ENCODE measurements at regions not wholly inside any gene's neighbourhood (a gene's known extent, or its start where the extent isn't known, plus 50 kb on each side); places are given as distances from the start of the nearest gene placed in this dataset.

DNA sequence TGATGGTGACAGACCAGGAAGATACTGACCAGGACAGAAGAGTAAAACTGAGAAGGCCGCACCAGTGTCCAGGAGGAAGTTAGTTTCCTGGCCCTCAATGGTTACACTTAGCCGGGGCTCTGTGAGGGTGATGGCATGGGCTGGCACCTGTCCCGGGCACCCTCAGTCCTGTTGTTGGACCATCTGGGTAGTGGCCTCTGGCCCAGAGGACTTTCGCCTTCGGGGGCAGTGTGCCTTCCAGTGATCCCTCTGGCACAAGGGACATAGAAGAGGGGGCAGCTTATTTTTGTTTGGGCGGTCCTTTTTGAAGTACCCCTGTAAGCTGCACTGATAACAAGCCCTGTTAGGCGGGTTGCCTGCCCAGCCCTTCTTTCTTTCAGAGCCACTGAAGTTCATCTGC, 1108.6 kb downstream of the TAF11L14 start:
- H3K27me3 ChIP-seq: no peaks in the 10 kb centered on the region
- no peak for TF ChIP-seq POLR2A (IDR thresholded peaks at IDR 0.05)
- TF ChIP-seq, protein P1, sequence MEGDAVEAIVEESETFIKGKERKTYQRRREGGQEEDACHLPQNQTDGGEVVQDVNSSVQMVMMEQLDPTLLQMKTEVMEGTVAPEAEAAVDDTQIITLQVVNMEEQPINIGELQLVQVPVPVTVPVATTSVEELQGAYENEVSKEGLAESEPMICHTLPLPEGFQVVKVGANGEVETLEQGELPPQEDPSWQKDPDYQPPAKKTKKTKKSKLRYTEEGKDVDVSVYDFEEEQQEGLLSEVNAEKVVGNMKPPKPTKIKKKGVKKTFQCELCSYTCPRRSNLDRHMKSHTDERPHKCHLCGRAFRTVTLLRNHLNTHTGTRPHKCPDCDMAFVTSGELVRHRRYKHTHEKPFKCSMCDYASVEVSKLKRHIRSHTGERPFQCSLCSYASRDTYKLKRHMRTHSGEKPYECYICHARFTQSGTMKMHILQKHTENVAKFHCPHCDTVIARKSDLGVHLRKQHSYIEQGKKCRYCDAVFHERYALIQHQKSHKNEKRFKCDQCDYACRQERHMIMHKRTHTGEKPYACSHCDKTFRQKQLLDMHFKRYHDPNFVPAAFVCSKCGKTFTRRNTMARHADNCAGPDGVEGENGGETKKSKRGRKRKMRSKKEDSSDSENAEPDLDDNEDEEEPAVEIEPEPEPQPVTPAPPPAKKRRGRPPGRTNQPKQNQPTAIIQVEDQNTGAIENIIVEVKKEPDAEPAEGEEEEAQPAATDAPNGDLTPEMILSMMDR (IDR thresholded peaks at IDR 0.05): no peak
- TF ChIP-seq POLR2AphosphoS5 (IDR thresholded peaks at IDR 0.05; ENCODE audit: insufficient read depth in 1 of 2, low read depth in 1 of 2): no peak
- no peak overlapping the region for H3K27ac ChIP-seq
- H3K9me3 ChIP-seq: no peaks in the 10 kb centered on the region
- no peaks in the 10 kb centered on the region for H3K4me1 ChIP-seq
- H3K4me3 ChIP-seq: no peak overlapping the region
- no peaks in the 10 kb centered on the region for H3K36me3 ChIP-seq
- DNase-seq (ENCODE audit: extremely low spot score in 2 of 2): no peak
- intact Hi-C loops (cut with DNase I): no loop called here

DNA sequence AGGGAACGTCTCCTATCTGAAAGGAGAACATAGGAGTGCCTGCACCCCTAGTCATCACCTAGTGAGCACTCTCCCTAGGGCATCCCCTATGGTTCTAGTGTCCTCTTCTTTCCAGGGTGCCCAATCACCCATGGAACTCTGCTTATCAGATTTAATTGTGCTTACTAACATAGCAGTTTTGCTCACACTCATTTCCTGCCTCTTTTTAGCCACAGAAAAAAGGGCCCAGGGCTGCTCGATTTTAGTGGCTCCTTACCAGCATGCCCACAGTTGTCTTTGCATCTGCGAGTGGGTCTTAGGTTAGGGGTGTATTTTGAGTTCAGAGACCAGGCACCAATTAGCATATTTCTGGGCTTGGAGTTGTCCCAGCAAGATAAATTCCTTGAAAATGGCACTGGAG, 1110.2 kb downstream of the TAF11L14 start:
- Histone ChIP-seq H3K9me3 (no peaks in the 10 kb centered on the region), H3K27me3 (no peaks in the 10 kb centered on the region), H3K4me3 (no peak overlapping the region), H3K27ac (no peak overlapping the region), H3K36me3 (no peaks in the 10 kb centered on the region), H3K4me1 (no peaks in the 10 kb centered on the region)
- intact Hi-C loops (cut with DNase I): no loop called here
- no peak for DNase-seq (ENCODE audit: extremely low spot score in 2 of 2)
- no peak for TF ChIP-seq POLR2A (IDR thresholded peaks at IDR 0.05)
- TF ChIP-seq, protein P1 (IDR thresholded peaks at IDR 0.05): no peak
- no peak for TF ChIP-seq POLR2AphosphoS5 (IDR thresholded peaks at IDR 0.05; ENCODE audit: insufficient read depth in 1 of 2, low read depth in 1 of 2)

DNA sequence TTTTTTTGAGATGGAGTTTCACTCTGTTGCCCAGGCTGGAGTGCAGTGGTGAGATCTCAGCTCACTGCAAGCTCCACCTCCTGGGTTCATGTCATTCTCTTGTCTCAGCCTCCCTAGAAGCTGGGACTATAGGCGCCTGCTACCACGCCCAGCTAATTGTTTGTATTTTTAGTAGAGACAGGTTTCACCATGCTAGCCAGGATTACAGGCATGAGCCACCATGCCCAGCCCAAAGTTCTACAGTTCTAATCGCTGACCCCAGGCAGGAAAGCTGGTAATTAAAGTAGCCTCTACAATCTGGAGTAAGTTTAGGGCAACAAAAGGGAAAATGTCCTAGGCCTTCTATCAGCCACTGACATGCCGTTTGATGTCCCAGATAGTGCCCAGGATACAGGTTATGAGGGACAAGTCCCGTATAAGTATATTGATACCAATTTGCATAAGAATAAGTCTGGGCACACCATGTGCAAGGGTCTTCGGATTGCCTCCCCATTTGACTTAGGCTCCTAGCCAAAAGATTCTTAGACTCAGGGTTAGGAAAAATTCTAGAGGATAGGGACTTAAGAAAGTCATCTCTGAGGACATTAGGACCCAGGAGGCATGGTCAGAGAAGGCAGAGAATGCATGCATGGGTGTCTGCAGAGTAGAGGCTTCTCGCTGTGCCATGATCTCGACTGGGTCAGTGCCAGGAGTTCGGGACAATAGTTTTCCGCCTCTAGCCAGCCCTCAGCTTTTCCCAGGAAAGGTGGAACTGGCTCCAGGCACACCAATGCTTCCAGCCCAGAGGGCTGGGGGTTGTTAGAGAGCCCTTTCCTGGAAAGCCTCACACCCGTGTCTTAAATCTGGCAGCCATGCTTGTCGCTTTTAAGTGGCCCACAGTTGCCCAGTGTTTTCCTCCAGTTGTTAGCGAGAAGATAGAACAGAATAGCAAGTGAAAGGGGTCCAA, 1111.1 kb downstream of the TAF11L14 start:
- H3K4me3 ChIP-seq: peak overlapping the region; percentile 32 to 38
- H3K4me1 ChIP-seq: no peaks in the 10 kb centered on the region
- no peaks in the 10 kb centered on the region for H3K36me3 ChIP-seq
- no peaks in the 10 kb centered on the region for H3K27me3 ChIP-seq
- peak overlapping the region; percentile 25 for H3K27ac ChIP-seq
- TF ChIP-seq POLR2AphosphoS5 (IDR thresholded peaks at IDR 0.05; ENCODE audit: insufficient read depth in 1 of 2, low read depth in 1 of 2) (no peak), POLR2A (IDR thresholded peaks at IDR 0.05) (no peak)
- TF ChIP-seq, protein P1 (IDR thresholded peaks at IDR 0.05): no peak
- DNase-seq (ENCODE audit: extremely low spot score in 2 of 2): no peak
- intact Hi-C loops (cut with DNase I): no loop called here
- H3K9me3 ChIP-seq: no peaks in the 10 kb centered on the region

DNA sequence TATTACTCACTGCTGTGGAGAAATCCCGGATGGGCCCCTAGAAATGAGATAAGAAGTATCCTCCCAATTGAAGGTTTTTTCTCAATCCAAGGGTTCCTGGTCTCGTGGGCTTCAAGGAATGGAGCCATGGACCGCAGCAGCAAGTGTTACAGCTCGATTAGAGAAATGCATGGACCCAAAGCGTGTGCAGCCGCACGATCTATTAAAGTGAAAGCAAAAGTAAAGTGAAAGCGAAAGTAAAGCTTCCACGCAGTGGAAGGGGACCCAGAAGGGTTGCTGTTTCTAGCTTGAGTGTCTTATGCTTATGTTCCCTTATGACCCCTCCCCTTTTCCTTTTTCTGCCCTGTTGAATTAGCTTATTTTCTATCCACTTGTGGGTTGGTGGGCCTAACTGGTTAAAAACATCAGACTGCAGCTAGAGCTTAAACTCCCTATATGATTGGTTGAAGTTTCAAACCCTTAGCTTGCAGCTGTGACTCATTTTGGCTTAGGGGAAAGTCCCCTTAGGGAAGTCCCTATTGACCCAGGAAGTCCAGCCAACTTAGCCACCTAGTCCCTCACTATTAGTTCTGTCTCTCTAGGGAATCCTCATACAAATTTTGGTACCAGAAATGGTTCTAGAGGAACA, 1111.8 kb downstream of the TAF11L14 start:
- Histone ChIP-seq H3K27me3 (no peaks in the 10 kb centered on the region), H3K27ac (peak overlapping the region; percentile 25), H3K36me3 (no peaks in the 10 kb centered on the region), H3K4me1 (no peaks in the 10 kb centered on the region), H3K4me3 (peak overlapping the region; percentile 32 to 38), H3K9me3 (no peaks in the 10 kb centered on the region)
- TF ChIP-seq POLR2A (IDR thresholded peaks at IDR 0.05) (no peak), POLR2AphosphoS5 (IDR thresholded peaks at IDR 0.05; ENCODE audit: insufficient read depth in 1 of 2, low read depth in 1 of 2) (no peak)
- TF ChIP-seq, protein P1 (IDR thresholded peaks at IDR 0.05): no peak
- no peak for DNase-seq (ENCODE audit: extremely low spot score in 2 of 2)
- intact Hi-C loops (cut with DNase I): no loop called here

DNA sequence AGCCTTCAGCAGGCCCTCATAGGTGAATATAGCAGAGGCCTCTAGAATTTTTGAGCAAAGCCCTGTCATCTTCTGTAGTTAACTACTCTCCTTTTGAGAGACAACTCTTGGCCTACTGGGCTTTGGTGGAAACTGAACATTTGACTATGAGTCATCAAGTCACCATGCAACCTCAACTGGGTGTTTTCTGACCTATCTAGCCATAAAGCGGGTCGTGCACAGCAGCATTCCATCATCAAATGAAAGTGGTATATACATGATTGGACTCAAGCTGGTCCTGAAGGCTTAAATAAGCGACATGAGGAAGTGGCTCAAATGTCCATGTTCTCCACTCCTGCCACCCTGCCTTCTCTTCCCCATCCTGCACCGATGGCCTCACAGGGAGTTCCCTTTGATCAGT, 1115.5 kb downstream of the TAF11L14 start:
- H3K36me3 ChIP-seq: no peaks in the 10 kb centered on the region
- DNase-seq (ENCODE audit: extremely low spot score in 2 of 2): no peak
- no peak overlapping the region for H3K4me3 ChIP-seq
- TF ChIP-seq POLR2A (IDR thresholded peaks at IDR 0.05) (no peak), POLR2AphosphoS5 (IDR thresholded peaks at IDR 0.05; ENCODE audit: insufficient read depth in 1 of 2, low read depth in 1 of 2) (no peak)
- TF ChIP-seq, protein P1 (IDR thresholded peaks at IDR 0.05): no peak
- H3K4me1 ChIP-seq: no peaks in the 10 kb centered on the region
- H3K9me3 ChIP-seq: no peaks in the 10 kb centered on the region
- intact Hi-C loops (cut with DNase I): no loop called here
- H3K27me3 ChIP-seq: no peaks in the 10 kb centered on the region
- no peak overlapping the region for H3K27ac ChIP-seq

All from vagina (tissue), 2 donors.